Neural crest cell (in vitro differentiated cells): ENCODE measurements at regions not wholly inside any gene's neighbourhood (a gene's known extent, or its start where the extent isn't known, plus 50 kb on each side); places are given as distances from the start of the nearest gene placed in this dataset.
A peak's percentile ranks its signal among the peaks of the same experiment; 100 is the strongest.

Experiments used
- DNase-seq: peaks from one replicate; pipeline ENCODE4 v3.0.0; 2021; ENCODE audit warnings: low read depth, mixed read lengths, low spot score
- H3K27ac Mint-ChIP-seq: one replicate; pipeline ENCODE4 v1.8.0; 2021; ENCODE audit warnings: mild to moderate bottlenecking, mixed read lengths; ENCODE audit not compliant: unreplicated experiment
- H3K27me3 Mint-ChIP-seq: 2 replicates; pipeline ENCODE4 v1.8.0; 2021; ENCODE audit warnings: low read depth, mild to moderate bottlenecking, mixed read lengths
- H3K36me3 Mint-ChIP-seq: 2 replicates; pipeline ENCODE4 v1.8.0; 2021; ENCODE audit warnings: low read depth, mild to moderate bottlenecking, mixed read lengths
- H3K4me1 Mint-ChIP-seq: 2 replicates; pipeline ENCODE4 v1.8.0; 2021; ENCODE audit warnings: mixed read lengths
- H3K4me3 Mint-ChIP-seq: one replicate; pipeline ENCODE4 v1.8.0; 2021; ENCODE audit warnings: mild to moderate bottlenecking, mixed read lengths
- H3K9me3 Mint-ChIP-seq: 2 replicates; pipeline ENCODE4 v1.8.0; 2021; ENCODE audit warnings: mixed read lengths
- TF ChIP-seq, protein P1 (sequence below): fragments of 200-600 bp; sonication (generic); conservative IDR thresholded peaks from 2 replicates; pipeline ENCODE4 v1.5.0; 2021; ENCODE audit warnings: antibody characterized with exemption, mild to moderate bottlenecking

DNA sequence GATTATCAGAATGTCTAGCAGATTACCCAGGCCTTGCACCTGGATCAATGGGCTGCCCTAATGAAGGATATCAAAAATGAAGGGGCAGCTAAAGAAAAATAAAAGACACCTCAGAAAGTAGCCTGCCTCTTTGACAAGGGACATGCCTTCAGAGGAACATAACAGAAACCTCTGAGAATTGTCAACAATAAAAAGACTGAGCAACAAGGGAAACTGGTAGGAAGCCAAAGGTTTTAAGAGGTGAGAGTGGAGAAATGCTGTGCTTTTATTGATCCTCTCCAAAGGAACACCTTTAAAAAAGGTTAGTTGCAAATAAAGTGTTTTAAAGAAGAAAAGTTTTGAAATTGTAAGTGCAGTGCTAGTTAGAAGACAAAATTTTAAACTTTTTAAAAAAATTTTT is 187.8 kb upstream of the TTC14 start:
- H3K4me3 Mint-ChIP-seq, result no peak overlapping the region
- H3K36me3 Mint-ChIP-seq, result no peaks in the 10 kb centered on the region
- H3K4me1 Mint-ChIP-seq, result peaks cover 18% of the 10 kb centered on the region
- H3K27me3 Mint-ChIP-seq, result no peaks in the 10 kb centered on the region
- DNase-seq, result no peak
- H3K9me3 Mint-ChIP-seq, result no peaks in the 10 kb centered on the region
- TF ChIP-seq, protein P1, sequence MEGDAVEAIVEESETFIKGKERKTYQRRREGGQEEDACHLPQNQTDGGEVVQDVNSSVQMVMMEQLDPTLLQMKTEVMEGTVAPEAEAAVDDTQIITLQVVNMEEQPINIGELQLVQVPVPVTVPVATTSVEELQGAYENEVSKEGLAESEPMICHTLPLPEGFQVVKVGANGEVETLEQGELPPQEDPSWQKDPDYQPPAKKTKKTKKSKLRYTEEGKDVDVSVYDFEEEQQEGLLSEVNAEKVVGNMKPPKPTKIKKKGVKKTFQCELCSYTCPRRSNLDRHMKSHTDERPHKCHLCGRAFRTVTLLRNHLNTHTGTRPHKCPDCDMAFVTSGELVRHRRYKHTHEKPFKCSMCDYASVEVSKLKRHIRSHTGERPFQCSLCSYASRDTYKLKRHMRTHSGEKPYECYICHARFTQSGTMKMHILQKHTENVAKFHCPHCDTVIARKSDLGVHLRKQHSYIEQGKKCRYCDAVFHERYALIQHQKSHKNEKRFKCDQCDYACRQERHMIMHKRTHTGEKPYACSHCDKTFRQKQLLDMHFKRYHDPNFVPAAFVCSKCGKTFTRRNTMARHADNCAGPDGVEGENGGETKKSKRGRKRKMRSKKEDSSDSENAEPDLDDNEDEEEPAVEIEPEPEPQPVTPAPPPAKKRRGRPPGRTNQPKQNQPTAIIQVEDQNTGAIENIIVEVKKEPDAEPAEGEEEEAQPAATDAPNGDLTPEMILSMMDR, result no peak
- H3K27ac Mint-ChIP-seq, result no peak overlapping the region

DNA sequence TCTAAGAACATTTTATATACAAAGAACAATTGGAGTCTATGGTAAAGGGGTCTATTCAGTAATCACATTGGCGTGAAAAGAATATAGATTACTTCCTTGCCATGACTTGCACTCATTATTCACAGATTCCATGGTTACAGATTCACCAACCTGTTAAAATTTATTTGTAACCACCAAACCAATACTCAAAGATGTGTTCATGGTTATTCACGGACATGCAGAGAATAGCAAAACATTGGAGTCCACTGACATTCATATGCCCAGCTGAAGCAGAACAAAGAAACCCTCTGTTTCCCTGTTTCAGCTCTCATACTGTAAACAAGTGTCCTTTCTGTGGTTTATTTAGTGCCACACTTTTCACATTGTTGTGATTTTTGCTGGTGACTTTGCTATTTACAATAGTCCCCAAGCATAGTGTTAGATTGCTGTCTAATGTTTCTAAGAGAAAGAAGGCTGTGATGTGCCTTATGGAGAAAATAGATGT is 185.8 kb upstream of the TTC14 start:
- Mint-ChIP-seq H3K36me3 (no peaks in the 10 kb centered on the region), H3K4me1 (peaks cover 18% of the 10 kb centered on the region), H3K4me3 (no peak overlapping the region), H3K27me3 (no peaks in the 10 kb centered on the region), H3K27ac (peak overlapping the region; percentile 65), H3K9me3 (no peaks in the 10 kb centered on the region)
- TF ChIP-seq, protein P1, result no peak
- no peak for DNase-seq

DNA sequence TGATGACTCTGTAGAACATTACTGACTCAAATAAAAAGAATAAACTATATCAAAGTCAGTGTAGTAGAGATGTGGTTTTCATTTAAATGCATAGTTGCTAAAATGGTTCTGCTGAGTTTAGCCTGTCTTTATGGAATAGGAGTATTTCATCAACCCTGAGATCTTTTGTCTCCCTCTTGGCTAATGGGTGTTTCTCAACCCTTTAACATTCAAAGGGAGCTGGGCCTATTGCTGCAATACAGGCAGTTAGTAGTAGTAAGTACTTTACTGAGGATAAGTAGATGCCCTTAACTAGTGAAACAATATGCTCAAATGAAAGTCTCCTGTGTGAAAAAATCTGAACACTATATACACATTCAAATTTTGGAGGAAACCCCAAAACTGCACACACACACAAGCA is 184.7 kb upstream of the TTC14 start:
- DNase-seq, result no peak
- Mint-ChIP-seq H3K27me3 (no peaks in the 10 kb centered on the region), H3K4me1 (peaks cover 18% of the 10 kb centered on the region), H3K27ac (no peak overlapping the region), H3K4me3 (no peak overlapping the region), H3K36me3 (no peaks in the 10 kb centered on the region), H3K9me3 (no peaks in the 10 kb centered on the region)
- TF ChIP-seq, protein P1, result no peak

DNA sequence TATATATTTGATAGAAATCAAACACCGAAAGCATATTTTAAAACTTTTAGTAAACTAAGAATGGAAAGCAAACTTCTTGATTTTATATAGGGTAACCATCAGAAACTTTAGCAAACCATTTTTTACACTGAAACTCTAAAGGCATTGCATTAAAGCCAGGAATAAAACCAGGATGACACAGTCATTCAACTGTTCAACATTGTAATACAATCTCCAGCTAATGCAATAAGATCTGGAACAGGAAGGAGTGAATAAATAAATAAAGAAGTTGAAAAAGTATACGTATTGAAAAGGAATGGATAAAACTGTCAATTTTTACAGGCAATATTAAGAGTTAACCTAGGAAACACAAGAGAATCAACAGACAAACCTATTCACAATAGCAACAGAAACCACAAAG is 181.9 kb upstream of the TTC14 start:
- Mint-ChIP-seq H3K4me3 (no peak overlapping the region), H3K4me1 (peaks cover 18% of the 10 kb centered on the region), H3K36me3 (no peaks in the 10 kb centered on the region), H3K27ac (no peak overlapping the region), H3K27me3 (no peaks in the 10 kb centered on the region), H3K9me3 (no peaks in the 10 kb centered on the region)
- no peak for DNase-seq
- TF ChIP-seq, protein P1, result no peak

DNA sequence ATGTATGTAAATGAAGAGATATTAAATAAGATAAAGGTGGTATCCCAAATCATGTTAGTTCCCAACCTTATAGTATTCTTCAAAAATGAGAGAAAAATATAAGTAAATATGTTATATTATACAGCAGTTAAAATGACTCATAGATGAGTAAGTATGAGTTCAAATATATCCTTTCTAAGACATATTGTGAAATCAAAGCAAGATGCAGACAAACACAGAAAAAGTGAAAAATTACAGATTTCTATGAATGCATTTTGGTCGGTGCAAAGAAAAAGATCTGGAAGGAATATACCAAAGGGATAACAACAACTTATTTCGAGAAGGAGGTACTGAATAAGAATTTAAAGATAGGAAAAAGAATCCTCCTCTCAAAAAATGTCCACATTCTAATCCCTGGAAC is 181.2 kb upstream of the TTC14 start:
- TF ChIP-seq, protein P1, result no peak
- Mint-ChIP-seq H3K4me1 (peaks cover 14% of the 10 kb centered on the region), H3K9me3 (no peaks in the 10 kb centered on the region), H3K27me3 (no peaks in the 10 kb centered on the region), H3K36me3 (no peaks in the 10 kb centered on the region), H3K4me3 (no peak overlapping the region), H3K27ac (no peak overlapping the region)
- DNase-seq, result no peak

DNA sequence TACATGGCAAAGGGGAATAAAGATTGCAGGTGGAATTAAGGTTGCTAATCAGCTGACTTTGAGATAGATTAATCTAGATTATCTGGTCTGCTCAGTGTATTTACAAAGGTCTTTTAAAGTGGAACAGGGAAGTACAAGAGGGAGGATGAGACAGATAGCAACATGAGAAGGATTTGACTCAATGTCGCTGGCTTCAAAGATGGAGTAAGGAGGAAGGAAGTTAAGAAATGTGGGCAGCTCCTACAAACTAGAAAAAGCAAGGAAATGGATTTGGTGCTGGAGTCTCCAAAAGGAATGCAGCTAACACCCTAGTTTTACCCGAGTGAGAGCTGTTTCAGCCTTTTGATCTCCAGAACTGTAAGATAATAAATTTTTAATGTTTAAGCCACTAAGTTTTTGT is 180.7 kb upstream of the TTC14 start:
- Mint-ChIP-seq H3K27me3 (no peaks in the 10 kb centered on the region), H3K27ac (no peak overlapping the region), H3K36me3 (no peaks in the 10 kb centered on the region), H3K4me3 (no peak overlapping the region), H3K4me1 (peaks cover 10% of the 10 kb centered on the region), H3K9me3 (no peaks in the 10 kb centered on the region)
- TF ChIP-seq, protein P1, result no peak
- no peak for DNase-seq
